ENCODE measurements at regions not wholly inside any gene's neighbourhood (a gene's known extent, or its start where the extent isn't known, plus 50 kb on each side); places are given as distances from the start of the nearest gene placed in this dataset.

GRCh38 chr1:229938551-229938950 is 128.5 kb upstream of the GALNT2 start:
- no peaks in the 10 kb centered on the region for H3K4me1 ChIP-seq (ENCODE audit: control insufficient read depth in 4 of 4, insufficient read depth in 4 of 4, low read length in 3 of 4)
- no peak overlapping the region for H3K27ac ChIP-seq (ENCODE audit: low read depth in 1 of 2, low read length in 2 of 2)
- WGBS = 81% methylated on average over 4 of the region's 4 CpGs
- H3K9ac ChIP-seq (ENCODE audit: low read depth in 1 of 2, low read length in 2 of 2) = no peak overlapping the region
- TF ChIP-seq RAD21 (IDR thresholded peaks at IDR 0.05) (no peak), HNF4G (IDR thresholded peaks at IDR 0.05) (no peak), FOXA1 (IDR thresholded peaks at IDR 0.05) (no peak), SP1 (IDR thresholded peaks at IDR 0.05) (no peak), TAF1 (conservative IDR thresholded peaks at IDR 0.05) (no peak), GABPA (IDR thresholded peaks at IDR 0.05 in 1 of 2, conservative IDR thresholded peaks at IDR 0.05 in 1 of 2) (no peak), EGR1 (IDR thresholded peaks at IDR 0.05; ENCODE audit: low read depth in 2 of 2) (no peak), CTCF (IDR thresholded peaks at IDR 0.05; ENCODE audit: low read depth, low read length, missing input control) (no peak), HNF4A (conservative IDR thresholded peaks at IDR 0.05) (no peak), JUND (IDR thresholded peaks at IDR 0.05) (no peak), YY1 (IDR thresholded peaks at IDR 0.05) (no peak), NR2F2 (IDR thresholded peaks at IDR 0.05) (no peak), RXRA (IDR thresholded peaks at IDR 0.05) (no peak), FOXA2 (IDR thresholded peaks at IDR 0.05) (no peak)
- TF ChIP-seq, protein P1, sequence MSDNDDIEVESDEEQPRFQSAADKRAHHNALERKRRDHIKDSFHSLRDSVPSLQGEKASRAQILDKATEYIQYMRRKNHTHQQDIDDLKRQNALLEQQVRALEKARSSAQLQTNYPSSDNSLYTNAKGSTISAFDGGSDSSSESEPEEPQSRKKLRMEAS (IDR thresholded peaks at IDR 0.05) = no peak
- TF ChIP-seq, protein P2, sequence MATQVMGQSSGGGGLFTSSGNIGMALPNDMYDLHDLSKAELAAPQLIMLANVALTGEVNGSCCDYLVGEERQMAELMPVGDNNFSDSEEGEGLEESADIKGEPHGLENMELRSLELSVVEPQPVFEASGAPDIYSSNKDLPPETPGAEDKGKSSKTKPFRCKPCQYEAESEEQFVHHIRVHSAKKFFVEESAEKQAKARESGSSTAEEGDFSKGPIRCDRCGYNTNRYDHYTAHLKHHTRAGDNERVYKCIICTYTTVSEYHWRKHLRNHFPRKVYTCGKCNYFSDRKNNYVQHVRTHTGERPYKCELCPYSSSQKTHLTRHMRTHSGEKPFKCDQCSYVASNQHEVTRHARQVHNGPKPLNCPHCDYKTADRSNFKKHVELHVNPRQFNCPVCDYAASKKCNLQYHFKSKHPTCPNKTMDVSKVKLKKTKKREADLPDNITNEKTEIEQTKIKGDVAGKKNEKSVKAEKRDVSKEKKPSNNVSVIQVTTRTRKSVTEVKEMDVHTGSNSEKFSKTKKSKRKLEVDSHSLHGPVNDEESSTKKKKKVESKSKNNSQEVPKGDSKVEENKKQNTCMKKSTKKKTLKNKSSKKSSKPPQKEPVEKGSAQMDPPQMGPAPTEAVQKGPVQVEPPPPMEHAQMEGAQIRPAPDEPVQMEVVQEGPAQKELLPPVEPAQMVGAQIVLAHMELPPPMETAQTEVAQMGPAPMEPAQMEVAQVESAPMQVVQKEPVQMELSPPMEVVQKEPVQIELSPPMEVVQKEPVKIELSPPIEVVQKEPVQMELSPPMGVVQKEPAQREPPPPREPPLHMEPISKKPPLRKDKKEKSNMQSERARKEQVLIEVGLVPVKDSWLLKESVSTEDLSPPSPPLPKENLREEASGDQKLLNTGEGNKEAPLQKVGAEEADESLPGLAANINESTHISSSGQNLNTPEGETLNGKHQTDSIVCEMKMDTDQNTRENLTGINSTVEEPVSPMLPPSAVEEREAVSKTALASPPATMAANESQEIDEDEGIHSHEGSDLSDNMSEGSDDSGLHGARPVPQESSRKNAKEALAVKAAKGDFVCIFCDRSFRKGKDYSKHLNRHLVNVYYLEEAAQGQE (IDR thresholded peaks at IDR 0.05) = no peak
- TF ChIP-seq, protein P3, sequence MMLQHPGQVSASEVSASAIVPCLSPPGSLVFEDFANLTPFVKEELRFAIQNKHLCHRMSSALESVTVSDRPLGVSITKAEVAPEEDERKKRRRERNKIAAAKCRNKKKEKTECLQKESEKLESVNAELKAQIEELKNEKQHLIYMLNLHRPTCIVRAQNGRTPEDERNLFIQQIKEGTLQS (IDR thresholded peaks at IDR 0.05) = no peak
- TF ChIP-seq, protein P4, sequence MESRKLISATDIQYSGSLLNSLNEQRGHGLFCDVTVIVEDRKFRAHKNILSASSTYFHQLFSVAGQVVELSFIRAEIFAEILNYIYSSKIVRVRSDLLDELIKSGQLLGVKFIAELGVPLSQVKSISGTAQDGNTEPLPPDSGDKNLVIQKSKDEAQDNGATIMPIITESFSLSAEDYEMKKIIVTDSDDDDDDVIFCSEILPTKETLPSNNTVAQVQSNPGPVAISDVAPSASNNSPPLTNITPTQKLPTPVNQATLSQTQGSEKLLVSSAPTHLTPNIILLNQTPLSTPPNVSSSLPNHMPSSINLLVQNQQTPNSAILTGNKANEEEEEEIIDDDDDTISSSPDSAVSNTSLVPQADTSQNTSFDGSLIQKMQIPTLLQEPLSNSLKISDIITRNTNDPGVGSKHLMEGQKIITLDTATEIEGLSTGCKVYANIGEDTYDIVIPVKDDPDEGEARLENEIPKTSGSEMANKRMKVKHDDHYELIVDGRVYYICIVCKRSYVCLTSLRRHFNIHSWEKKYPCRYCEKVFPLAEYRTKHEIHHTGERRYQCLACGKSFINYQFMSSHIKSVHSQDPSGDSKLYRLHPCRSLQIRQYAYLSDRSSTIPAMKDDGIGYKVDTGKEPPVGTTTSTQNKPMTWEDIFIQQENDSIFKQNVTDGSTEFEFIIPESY (IDR thresholded peaks at IDR 0.05) = no peak
- H3K9me3 ChIP-seq (ENCODE audit: control insufficient read depth in 4 of 4, low read length in 3 of 4) = no peaks in the 10 kb centered on the region
- no peak overlapping the region for H3K4me3 ChIP-seq (ENCODE audit: low read depth in 1 of 3, low read length in 3 of 3)
- no peak for DNase-seq (ENCODE audit: low spot score)
- H3K27me3 ChIP-seq (ENCODE audit: control insufficient read depth in 4 of 4, insufficient read depth in 4 of 4, low read length in 3 of 4) = no peaks in the 10 kb centered on the region
- H3K36me3 ChIP-seq (ENCODE audit: control insufficient read depth in 4 of 4, insufficient read depth in 3 of 4, low read depth in 1 of 4, low read length in 3 of 4) = no peaks in the 10 kb centered on the region

Data from liver (tissue), 8 donors.